GM21515 (cell line): ENCODE measurements at regions not wholly inside any gene's neighbourhood (a gene's known extent, or its start where the extent isn't known, plus 50 kb on each side); places are given as distances from the start of the nearest gene placed in this dataset.
"Not testable (repeated sequence)": the region's sequence is repeated elsewhere in the genome, so short reads cannot be mapped to it uniquely, and the experiment has no call there.

Source experiments
- ATAC-seq: cut with Tn5 transposase; IDR thresholded peaks from one replicate; pipeline ENCODE4 v1.9.1; 2021; ENCODE audit not compliant: unreplicated experiment

DNA sequence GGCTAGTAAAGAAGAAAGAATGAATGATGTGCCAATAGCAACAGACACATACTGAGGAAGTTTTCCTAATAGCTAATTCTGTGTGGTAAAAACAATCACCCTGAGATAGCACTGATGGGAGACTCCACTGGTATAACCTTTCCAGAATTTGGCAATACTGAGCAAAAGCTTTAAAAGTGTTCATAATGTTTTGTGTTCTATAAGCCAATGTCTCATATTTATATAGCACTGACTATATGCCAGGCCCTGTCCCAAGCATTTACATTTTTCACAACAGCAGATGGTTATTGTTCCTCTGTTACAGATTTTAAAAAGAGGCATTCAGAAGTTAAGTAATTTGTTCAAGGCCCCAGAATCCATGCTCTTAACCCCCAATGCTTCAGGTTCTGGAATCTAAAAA, 108.0 kb upstream of the DST start:
- no peak for ATAC-seq

- ATAC-seq = no peak
Observed at GRCh38 chr6:56749632-56750151, 107.0 kb upstream of the DST start.

- no peak for ATAC-seq
Observed at GRCh38 chr6:56746767-56747504, 104.2 kb upstream of the DST start.

GRCh38 chr6:56745971-56746370, 103.3 kb upstream of the DST start:
- no peak for ATAC-seq

DNA sequence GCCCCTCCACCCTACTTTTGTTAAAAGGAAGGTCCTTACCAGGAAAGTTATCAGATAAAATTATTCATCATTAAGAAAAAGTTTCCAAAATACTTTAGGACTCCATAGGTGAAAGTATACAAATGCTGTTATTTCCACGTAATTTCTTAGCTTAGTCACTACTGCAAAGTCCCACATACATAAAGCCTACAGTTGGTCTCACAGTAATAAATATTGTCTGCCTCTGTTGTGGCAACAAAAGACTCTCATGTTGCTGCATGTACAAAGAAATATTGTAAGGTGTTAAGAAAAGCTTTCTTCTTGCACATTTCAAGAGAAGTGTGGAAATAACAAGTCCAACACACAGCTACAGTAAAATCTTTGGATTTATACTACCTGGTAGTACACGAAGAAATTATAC, 102.4 kb upstream of the DST start:
- ATAC-seq = no peak

DNA sequence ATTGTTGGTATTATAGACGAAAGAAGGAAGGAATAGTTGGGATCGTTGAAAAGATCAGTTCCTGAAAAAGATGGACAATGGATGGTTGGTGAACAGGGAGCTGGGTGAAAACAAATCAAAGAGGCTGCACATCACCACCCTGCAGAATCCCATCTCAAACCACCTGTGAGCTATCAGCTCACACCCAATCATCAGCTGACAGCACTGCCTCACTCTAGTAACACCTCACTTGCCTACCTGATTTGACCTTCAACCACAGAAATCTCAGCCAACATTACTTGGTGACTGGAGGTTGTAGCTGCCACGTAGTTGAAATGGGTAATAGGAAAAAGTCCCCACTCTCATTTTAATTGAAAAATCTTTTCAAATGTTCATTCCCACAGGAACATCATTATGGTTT, 101.8 kb upstream of the DST start:
- ATAC-seq = no peak

GRCh38 chr6:56742122-56742791, 99.6 kb upstream of the DST start:
- peak; percentile 68 for ATAC-seq

DNA sequence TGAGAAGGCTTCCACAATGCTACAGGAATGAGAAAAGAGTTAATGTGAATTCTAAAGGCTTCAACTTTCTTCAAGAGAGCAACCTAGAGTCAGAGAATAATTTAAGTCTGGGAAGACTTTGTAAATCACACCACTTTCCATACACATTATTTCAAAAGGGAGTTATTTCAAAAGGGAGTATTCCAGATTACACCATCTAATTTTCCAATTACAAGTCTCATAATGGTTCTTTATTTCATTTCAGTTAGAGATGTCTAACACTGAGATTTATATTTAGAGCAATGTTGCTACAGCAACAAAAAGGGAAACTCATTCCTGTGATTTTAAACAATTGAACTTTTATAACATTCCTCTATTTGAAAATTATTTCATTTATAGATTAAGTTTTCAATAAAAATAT, 98.8 kb upstream of the DST start:
- no peak for ATAC-seq

GRCh38 chr6:56739836-56740815, 97.4 kb upstream of the DST start:
- no peak for ATAC-seq

GRCh38 chr6:56736804-56737203, 94.1 kb upstream of the DST start:
- no peak for ATAC-seq

- ATAC-seq = no peak
Observed at GRCh38 chr6:56734335-56734734, 91.6 kb upstream of the DST start.

- ATAC-seq = no peak
Observed at GRCh38 chr6:56733211-56733697, 90.6 kb upstream of the DST start.

GRCh38 chr6:56732517-56732916, 89.8 kb upstream of the DST start:
- no peak for ATAC-seq

GRCh38 chr6:56730663-56731529, 88.2 kb upstream of the DST start:
- ATAC-seq = no peak

GRCh38 chr6:56729719-56730118, 87.0 kb upstream of the DST start:
- no peak for ATAC-seq

DNA sequence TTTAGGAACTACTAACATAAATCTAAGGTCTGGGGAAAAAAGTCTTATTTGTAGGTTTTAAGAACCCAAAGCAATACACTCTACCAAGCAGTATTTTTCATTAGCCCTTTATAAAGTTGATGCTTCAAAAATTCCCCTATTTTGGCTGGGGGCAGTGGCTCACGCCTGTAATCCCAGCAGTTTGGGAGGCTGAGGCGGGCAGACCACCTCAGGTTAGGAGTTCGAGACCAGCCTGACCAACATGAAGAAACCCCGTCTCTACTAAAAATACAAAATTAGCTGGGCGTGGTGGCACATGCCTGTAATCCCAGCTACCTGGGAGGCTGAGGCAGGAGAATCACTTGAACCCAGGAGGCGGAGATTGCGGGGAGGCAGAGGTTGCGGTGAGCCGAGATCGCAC, 86.5 kb upstream of the DST start:
- not testable (repeated sequence) for ATAC-seq

- no peak for ATAC-seq
Observed at GRCh38 chr6:56727097-56727850, 84.6 kb upstream of the DST start.

DNA sequence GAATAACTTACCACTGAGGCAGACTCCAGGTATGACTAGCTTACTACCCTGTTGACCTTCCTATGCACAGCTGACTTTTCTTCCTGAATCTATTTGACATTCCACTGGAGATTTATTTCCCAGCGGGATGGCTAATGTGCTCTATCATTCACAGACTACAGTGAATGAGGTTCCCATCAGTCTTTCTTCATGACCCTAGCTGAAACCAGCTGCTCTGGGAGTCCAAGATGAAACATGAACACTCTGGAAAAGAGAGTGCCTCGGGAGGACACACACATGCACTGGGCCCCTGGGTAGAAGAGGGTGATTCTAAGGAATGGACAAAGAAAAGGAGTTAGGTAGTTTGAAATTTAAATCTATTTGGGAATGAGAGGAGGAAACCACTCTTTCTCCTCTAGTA, 82.6 kb upstream of the DST start:
- no peak for ATAC-seq

DNA sequence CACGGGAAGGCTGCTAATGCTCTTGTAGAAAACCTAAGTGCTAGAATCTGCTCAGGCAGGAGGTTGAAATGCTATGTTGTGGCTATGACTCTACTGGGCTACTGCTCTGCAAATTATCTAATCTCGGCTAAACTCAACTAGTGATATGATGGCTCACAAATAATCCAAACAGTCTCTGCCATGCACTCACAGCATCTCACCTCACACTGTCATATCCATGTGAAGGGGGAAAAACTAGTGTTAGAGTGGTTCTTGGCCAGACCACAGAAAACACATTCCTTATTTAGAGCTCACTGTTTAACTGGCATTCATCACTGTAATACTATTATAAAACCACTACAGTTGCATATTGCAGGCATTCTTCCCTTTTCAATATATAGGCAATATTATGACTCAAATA, 81.8 kb upstream of the DST start:
- ATAC-seq = no peak

GRCh38 chr6:56720882-56721281, 78.2 kb upstream of the DST start:
- ATAC-seq = no peak
